Activated effector memory CD4-positive, alpha-beta T cell treated with anti-CD3 and anti-CD28 coated beads, Interleukin-2, amount 50 U/mL, for 16 hours (primary cell): ENCODE measurements at regions not wholly inside any gene's neighbourhood (a gene's known extent, or its start where the extent isn't known, plus 50 kb on each side); places are given as distances from the start of the nearest gene placed in this dataset.
"Not testable (repeated sequence)": the region's sequence is repeated elsewhere in the genome, so short reads cannot be mapped to it uniquely, and the experiment has no call there.

ENCODE experiments used
- DNase-seq: peaks from one replicate; pipeline ENCODE4 v3.0.0-alpha.2; 2020

- DNase-seq, result no peak
Measured at GRCh38 chr6:6483733-6484132, 104.8 kb upstream of the LY86 start.

DNA sequence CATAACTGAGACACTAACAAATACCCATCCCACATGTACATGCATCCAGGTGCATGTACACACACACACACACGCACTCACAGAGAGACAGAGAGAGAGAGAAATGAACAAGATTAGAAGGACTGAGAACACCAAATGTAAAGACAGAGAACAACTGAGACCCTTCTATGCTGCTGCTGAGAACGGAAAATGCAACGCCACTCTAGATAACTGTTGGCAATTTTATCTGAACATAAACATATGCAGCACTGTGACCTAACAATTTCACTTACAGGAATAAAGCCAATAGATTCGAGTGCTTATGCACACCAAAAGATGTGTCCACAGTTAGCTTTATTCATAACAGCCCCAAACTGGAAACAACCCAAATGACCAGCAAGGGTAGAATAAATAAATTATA is 103.8 kb upstream of the LY86 start:
- no peak for DNase-seq

DNA sequence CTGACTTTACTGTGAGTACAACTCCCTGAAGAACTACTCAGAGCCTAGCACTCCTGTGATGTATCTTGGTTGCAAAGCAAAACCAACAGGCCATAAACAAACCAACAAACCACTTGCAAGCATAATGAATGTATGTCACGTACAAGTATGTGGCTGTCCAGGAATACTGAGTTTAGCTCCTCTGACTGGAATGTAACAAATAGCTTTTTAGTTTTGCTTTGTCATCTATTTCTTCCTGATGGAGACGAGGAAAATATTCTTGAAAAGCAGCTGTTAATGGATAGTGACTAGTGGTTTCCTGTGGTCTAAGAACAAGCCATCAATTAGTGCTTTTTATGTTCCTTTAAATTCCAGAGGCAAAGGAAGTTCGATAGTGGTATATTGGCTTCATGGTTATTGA is 101.9 kb upstream of the LY86 start:
- no peak for DNase-seq

DNA sequence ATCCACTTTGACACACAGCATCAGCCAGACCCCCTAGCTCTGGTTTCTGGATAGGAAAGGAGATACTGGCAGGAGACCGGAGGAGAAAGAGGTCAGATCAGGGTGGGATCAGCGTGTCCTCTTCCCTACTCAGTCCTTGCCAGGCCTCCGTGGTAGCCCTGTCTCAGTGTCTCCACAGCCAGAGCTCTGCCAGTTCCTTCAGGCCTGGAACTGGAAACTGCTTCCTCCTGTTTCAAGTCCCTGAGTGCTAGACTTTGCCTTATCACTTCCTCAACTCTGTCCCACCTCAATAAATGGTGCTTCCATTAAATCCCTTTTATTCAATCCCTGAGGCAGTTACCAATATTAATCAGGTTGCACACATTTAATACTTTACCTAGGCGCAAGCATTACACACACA is 96.8 kb upstream of the LY86 start:
- no peak for DNase-seq

DNA sequence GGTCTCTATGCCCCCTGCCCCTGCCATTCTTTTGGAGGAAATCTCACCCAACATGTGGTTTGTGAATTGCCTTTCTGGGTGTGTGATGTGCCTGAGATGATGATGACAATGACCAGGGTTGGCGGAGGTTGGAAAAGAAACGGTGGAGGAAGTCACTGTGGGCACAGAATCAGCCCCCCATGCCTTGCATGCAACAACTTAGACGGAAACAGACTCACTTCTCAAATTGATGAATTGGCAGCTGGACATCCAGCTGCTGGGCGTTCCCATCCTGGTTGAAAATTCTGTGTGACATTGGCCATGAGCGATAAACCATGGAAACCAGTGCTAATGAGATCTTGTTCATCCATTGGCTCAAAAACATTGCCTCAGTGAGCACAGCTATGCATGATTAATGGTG is 95.8 kb upstream of the LY86 start:
- DNase-seq, result no peak

DNA sequence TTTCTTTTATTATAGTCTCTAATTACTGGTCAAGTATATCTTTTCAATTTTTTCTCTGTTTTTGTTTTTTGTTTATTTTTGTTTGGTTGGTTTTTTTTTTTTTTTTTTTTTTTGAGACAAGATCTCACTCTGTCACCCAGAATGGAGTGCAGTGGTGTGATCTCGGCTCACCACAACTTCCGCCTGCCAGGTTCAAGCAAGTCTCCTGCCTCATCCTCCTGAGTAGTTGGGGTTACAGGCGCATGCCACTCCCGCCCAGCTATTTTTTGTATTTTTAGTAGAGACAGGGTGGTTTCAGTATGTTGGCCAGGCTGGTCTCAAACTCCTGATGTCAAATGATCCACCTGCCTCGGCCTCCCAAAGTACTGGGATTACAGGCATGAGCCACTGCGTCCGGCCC is 94.4 kb upstream of the LY86 start:
- not testable (repeated sequence) for DNase-seq

GRCh38 chr6:6494677-6495076 is 93.8 kb upstream of the LY86 start:
- DNase-seq, result no peak

- DNase-seq, result no peak
Measured at GRCh38 chr6:6495851-6496250, 92.7 kb upstream of the LY86 start.

DNA sequence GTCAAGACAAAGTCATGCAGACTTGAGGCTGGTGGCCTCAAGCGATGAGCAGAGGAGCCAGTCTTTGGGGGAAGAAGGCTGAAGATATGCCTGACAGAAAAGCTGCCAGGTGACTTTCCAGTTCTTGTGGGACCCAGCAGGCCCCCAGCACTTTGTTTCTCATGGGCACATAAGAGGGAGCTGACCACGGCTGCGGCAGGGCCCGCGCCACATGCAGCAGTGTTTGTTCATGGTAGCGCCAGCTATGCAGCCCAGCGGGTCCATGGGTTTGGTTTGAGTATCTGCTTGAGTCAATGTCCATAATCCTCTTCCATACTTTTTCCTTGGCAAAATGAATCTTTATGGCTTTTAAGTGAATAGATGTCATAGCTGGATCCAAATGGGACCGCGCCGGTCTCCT is 91.0 kb upstream of the LY86 start:
- DNase-seq, result no peak

DNA sequence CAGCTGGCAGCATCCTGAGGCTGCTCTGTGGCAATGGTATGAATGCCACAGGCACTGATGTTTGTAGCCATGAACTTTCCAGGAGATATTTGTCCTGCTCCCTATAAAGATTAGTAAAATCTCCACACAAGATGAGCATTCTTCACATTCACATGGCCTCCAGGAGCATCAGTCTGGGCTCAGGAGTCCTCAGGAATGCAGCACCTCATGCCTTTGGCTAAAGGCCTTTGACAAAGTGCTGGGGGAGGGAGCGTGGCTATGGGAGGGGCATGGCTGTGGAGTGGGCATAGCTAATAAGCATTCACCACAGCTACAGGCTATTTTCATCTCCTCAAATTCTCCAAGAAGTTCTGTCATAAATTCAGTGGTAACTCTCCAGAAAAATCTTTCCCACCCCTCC is 90.5 kb upstream of the LY86 start:
- no peak for DNase-seq

DNA sequence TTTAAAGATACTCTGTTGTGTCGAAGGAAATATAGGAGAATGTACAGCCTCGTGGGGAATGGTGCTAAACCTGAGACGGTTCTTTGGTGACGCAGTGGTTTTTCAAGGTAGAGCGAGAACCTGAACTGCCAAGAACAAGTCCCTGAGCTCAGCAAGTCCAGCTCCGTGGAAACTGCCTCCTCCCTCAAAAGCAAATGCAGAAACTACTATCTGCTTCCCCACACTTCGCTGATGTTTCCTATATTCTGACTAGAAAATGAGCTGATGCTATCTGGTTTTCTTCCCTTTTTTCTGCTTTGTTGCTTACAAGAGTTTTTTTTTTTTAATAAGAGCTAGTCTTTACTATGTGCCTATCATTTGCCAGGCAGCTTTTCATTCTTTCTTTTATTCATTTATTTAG is 85.3 kb upstream of the LY86 start:
- no peak for DNase-seq

GRCh38 chr6:6505111-6505510 is 83.4 kb upstream of the LY86 start:
- no peak for DNase-seq

DNA sequence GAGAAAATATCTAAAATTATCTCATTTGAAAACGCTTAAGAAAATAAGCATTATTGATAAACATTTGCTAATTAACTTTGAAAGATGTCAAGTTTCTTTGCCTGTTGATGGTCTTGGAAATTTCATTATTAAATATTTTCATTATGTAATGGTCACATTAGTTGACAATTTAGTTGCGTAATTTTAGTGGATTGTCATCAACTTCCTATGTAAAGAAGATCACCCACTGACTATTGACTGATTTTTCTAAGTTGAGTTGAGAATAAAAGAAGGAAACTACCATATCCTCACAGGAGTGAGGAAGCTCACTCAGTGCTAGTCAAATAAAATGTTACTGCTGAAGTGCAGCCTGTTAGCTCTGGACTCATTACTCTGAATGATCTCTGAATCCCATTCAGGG is 79.9 kb upstream of the LY86 start:
- no peak for DNase-seq

- DNase-seq, result no peak
Measured at GRCh38 chr6:6509284-6509683, 79.2 kb upstream of the LY86 start.

DNA sequence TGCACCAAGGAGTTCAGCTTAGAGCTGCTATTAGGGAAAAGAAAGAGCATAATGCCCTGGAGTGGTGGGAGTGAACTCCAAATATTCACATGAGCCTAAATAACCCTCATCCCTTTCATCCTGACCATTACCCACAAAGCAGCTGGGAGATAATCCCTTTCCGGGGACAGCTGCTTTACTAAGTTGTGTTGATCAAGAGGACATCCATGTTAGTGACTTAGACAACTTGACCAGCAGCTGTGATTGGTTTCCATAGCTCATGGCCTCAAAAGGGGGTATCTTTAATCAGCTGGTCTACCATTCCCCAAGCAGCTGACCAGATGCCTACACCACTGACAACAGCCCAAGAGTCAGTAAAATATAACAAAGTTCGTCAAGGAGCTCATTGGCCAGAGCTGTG is 75.8 kb upstream of the LY86 start:
- DNase-seq, result no peak

- peak; percentile 65 for DNase-seq
Measured at GRCh38 chr6:6515691-6516607, 72.6 kb upstream of the LY86 start.

DNA sequence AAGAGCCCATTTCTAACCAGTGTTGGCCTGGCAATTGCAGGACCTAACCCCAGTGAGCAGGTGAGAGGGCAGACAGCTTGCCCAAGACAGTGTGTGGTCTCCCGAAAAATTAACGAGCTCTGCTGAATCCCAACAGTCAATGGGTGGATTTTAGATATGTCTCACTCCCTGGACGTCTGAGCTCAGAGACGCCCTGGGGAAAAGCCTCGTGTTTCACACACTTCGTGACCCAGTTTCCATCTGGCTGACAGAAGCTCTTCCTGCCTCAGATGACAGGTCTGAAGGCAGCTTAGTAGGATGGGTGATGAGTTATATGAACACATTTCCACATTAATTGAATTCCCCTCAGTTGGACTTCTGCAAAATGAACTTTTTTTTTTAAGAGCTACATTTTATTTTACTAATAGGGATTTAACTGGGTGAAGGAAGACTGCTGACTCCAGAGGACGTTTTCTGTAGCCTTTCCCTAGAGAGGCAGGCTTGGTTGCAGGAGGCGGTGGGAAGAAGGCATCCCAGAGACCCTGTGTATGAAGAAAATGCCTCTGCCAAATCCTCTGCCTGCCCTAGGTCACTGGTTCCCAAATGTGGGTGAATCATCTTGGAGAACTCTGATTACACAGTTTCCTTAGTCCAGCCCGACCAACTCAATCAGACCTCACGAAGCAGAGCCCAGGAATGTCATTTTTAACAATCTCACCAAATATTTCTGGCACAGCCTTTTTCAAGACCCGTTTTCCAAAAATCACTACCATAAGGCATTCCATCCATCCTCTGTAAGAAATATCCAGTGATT is 71.7 kb upstream of the LY86 start:
- DNase-seq, result no peak

DNA sequence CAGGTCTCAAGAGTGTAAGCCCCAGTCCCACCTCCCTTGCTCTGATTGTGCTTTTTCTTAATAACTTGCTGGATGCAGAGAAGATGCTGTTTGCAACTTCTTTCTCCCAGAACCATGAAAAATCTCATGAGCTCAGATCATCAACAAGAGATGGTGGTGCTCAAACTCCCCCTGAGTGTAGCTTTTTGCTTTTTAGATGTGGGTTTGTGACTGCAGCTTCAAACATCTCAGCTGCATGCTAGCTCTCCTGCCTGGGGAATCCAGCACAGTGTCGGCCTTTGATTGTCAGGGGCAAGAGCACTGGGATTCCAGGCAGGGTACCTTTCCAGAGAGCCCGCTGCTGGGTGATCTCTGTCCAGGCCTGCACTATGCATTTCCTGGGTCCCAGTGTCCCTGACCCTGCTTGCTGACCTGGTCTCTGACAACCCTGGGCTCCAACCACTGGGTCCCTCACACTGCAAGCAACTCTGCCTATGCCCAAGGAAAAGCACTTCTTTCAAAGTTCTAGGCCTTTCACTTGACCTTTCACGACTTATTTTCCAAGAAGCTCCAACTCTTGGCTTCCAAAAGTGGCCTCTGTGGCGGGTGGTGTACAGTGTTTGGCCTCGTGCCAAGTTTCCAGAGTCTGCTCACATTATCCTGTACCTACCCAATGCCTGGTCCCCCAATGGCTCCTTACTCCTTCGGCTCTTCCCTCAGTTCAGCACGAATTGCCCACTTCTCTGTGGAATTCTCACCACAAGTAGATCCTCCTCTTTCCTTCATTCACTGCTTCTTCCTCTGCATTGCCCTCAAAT is 69.7 kb upstream of the LY86 start:
- no peak for DNase-seq

GRCh38 chr6:6521961-6522482 is 66.5 kb upstream of the LY86 start:
- no peak for DNase-seq

DNA sequence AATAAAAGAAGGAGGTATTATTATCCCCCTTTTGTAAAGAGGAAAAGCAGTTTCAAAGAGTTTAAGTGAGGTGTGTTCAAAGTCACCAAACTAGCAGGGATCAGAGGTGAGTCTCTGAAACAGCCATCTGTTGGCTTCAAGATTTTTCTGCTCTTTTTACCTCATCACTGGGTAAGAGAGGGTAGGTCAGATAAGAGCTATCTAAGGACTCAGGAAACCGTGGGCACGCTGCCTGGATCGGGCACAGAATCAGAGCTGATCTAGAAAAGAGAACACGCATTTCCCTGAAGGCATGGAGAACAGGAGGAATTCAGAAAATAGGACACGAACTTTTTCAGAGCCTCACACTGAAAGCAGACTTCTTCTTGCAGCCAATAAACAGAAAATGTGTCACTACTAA is 65.8 kb upstream of the LY86 start:
- DNase-seq, result no peak

GRCh38 chr6:6524951-6525350 is 63.6 kb upstream of the LY86 start:
- no peak for DNase-seq

GRCh38 chr6:6525933-6526332 is 62.6 kb upstream of the LY86 start:
- no peak for DNase-seq

- DNase-seq, result no peak
Measured at GRCh38 chr6:6529275-6529674, 59.2 kb upstream of the LY86 start.
